H9 (cell line): ENCODE measurements at regions not wholly inside any gene's neighbourhood (a gene's known extent, or its start where the extent isn't known, plus 50 kb on each side); places are given as distances from the start of the nearest gene placed in this dataset.

Source experiments
- DNase-seq: peaks from one replicate; pipeline ENCODE4 v3.0.0-alpha.2; 2017
- H2AFZ ChIP-seq: one replicate; pipeline ENCODE4 v1.6.1; 2013; ENCODE audit warnings: mild to moderate bottlenecking, low read length, control low read depth, moderate library complexity
- H2AK5ac ChIP-seq: 2 replicates; pipeline ENCODE4 v1.6.1; 2013; ENCODE audit warnings: low read length, control low read depth, mixed read lengths; ENCODE audit not compliant: insufficient read length
- H2BK120ac ChIP-seq: one replicate; pipeline ENCODE4 v1.6.1; 2013; ENCODE audit warnings: low read depth, mild to moderate bottlenecking, low read length, control low read depth, inconsistent platforms; ENCODE audit not compliant: poor library complexity, severe bottlenecking
- H2BK12ac ChIP-seq: 2 replicates; pipeline ENCODE4 v1.6.1; 2013; ENCODE audit warnings: low read length, control low read depth, mixed read lengths, low read depth; ENCODE audit not compliant: insufficient read length
- H2BK15ac ChIP-seq: 2 replicates; pipeline ENCODE4 v1.6.1; 2013; ENCODE audit warnings: low read depth, low read length, control low read depth
- H2BK20ac ChIP-seq: one replicate; pipeline ENCODE4 v1.6.1; 2013; ENCODE audit warnings: low read depth, mild to moderate bottlenecking, low read length, control low read depth, inconsistent platforms; ENCODE audit not compliant: poor library complexity, severe bottlenecking
- H2BK5ac ChIP-seq: 2 replicates; pipeline ENCODE4 v1.6.1; 2013; ENCODE audit warnings: low read length, control low read depth, mixed read lengths; ENCODE audit not compliant: insufficient read length
- H3K14ac ChIP-seq: 2 replicates; pipeline ENCODE4 v1.6.1; 2013; ENCODE audit warnings: low read length, control low read depth; ENCODE audit not compliant: insufficient read depth
- H3K18ac ChIP-seq: 2 replicates; pipeline ENCODE4 v1.6.1; 2013; ENCODE audit warnings: low read depth, mild to moderate bottlenecking, mixed read lengths, low read length, control low read depth; ENCODE audit not compliant: insufficient read length
- H3K23ac ChIP-seq: 2 replicates; pipeline ENCODE4 v1.6.1; 2013; ENCODE audit warnings: low read length, control low read depth, mixed read lengths, low read depth; ENCODE audit not compliant: insufficient read length
- H3K23me2 ChIP-seq: 2 replicates; pipeline ENCODE4 v1.6.1; 2013; ENCODE audit warnings: low read depth, mild to moderate bottlenecking, mixed read lengths, low read length, control low read depth; ENCODE audit not compliant: insufficient read length, poor library complexity, severe bottlenecking
- H3K27ac ChIP-seq: 2 replicates; pipeline ENCODE4 v1.5.1; 2013; ENCODE audit warnings: low read length, control low read depth, mixed read lengths, low read depth; ENCODE audit not compliant: insufficient read length
- H3K27me3 ChIP-seq: 2 replicates; pipeline ENCODE4 v1.6.1; 2013; ENCODE audit warnings: low read length, control low read depth, inconsistent platforms; ENCODE audit not compliant: insufficient read depth
- H3K4ac ChIP-seq: 2 replicates; pipeline ENCODE4 v1.6.1; 2013; ENCODE audit warnings: low read depth, mild to moderate bottlenecking, control low read depth, inconsistent platforms, low read length, moderate library complexity
- H3K4me1 ChIP-seq: 2 replicates; pipeline ENCODE4 v1.6.1; 2013; ENCODE audit warnings: low read length, control low read depth, inconsistent platforms; ENCODE audit not compliant: insufficient read depth
- H3K4me2 ChIP-seq: 2 replicates; pipeline ENCODE4 v1.6.1; 2013; ENCODE audit warnings: low read length, control low read depth, mixed read lengths; ENCODE audit not compliant: insufficient read length, insufficient read depth
- H3K56ac ChIP-seq: 2 replicates; pipeline ENCODE4 v1.6.1; 2013; ENCODE audit warnings: low read depth, mild to moderate bottlenecking, mixed read lengths, low read length, control low read depth; ENCODE audit not compliant: insufficient read length
- H3K79me1 ChIP-seq: 2 replicates; pipeline ENCODE4 v1.6.1; 2013; ENCODE audit warnings: low read depth, mild to moderate bottlenecking, moderate library complexity, low read length, control low read depth, inconsistent platforms; ENCODE audit not compliant: insufficient read depth, poor library complexity, severe bottlenecking
- H3K79me2 ChIP-seq: 2 replicates; pipeline ENCODE4 v1.6.1; 2013; ENCODE audit warnings: low read length, control low read depth, inconsistent platforms; ENCODE audit not compliant: insufficient read depth
- H3K9ac ChIP-seq: 2 replicates; pipeline ENCODE4 v1.6.1; 2013; ENCODE audit warnings: low read length, control low read depth, mixed read lengths; ENCODE audit not compliant: insufficient read length; ENCODE audit errors: extremely low read depth
- H3K9me3 ChIP-seq: one replicate; pipeline ENCODE4 v1.6.1; 2013; ENCODE audit warnings: low read depth, low read length, inconsistent platforms; ENCODE audit not compliant: control insufficient read depth
- H3T11ph ChIP-seq: one replicate; pipeline ENCODE4 v1.6.1; 2013; ENCODE audit warnings: mild to moderate bottlenecking, low read length, control low read depth, inconsistent platforms
- H4K20me1 ChIP-seq: one replicate; pipeline ENCODE4 v1.6.1; 2013; ENCODE audit not compliant: control insufficient read depth, insufficient read length, insufficient read depth
- H4K5ac ChIP-seq: 2 replicates; pipeline ENCODE4 v1.6.1; 2013; ENCODE audit warnings: low read depth, mild to moderate bottlenecking, mixed read lengths, low read length, control low read depth; ENCODE audit not compliant: insufficient read length
- H4K8ac ChIP-seq: replicated peaks from 2 replicates; pipeline ENCODE4 v1.6.1; 2013; ENCODE audit warnings: low read length, control low read depth, mixed read lengths, low read depth; ENCODE audit not compliant: insufficient read length
- H4K91ac ChIP-seq: 2 replicates; pipeline ENCODE4 v1.6.1; 2013; ENCODE audit warnings: low read depth, mild to moderate bottlenecking, moderate library complexity, mixed read lengths, low read length, control low read depth; ENCODE audit not compliant: insufficient read length
- H3K27ac Mint-ChIP-seq, 3 experiments: 2 replicates in 2 of 3; 3 replicates in 1 of 3; pipeline ENCODE4 v1.8.0; 2020 to 2021; ENCODE audit warnings: mixed read lengths in 3 of 3, mild to moderate bottlenecking in 1 of 3, moderate library complexity in 1 of 3
- H3K27me3 Mint-ChIP-seq: 2 replicates; pipeline ENCODE4 v1.8.0; 2021; ENCODE audit warnings: low read depth, mild to moderate bottlenecking, moderate library complexity, mixed read lengths
- H3K36me3 Mint-ChIP-seq, 3 experiments: 2 replicates in 2 of 3; 3 replicates in 1 of 3; pipeline ENCODE4 v1.8.0; 2020 to 2021; ENCODE audit warnings: low read depth in 3 of 3, mixed read lengths in 3 of 3; ENCODE audit not compliant: insufficient read depth in 1 of 3
- H3K4me1 Mint-ChIP-seq, 2 experiments: 2 replicates each; pipeline ENCODE4 v1.8.0; 2020; ENCODE audit warnings: mixed read lengths in 2 of 2
- H3K4me3 Mint-ChIP-seq, 2 experiments: 2 replicates in 1 of 2; 3 replicates in 1 of 2; pipeline ENCODE4 v1.8.0; 2020 to 2021; ENCODE audit warnings: mild to moderate bottlenecking in 2 of 2, mixed read lengths in 2 of 2, moderate library complexity in 1 of 2
- H3K9me3 Mint-ChIP-seq, 2 experiments: 2 replicates in 1 of 2; 3 replicates in 1 of 2; pipeline ENCODE4 v1.8.0; 2020; ENCODE audit warnings: mild to moderate bottlenecking in 2 of 2, mixed read lengths in 2 of 2, moderate library complexity in 1 of 2
- CTCF ChIP-seq: fragments of 200-600 bp; sonication (generic); conservative IDR thresholded peaks from 3 replicates; pipeline ENCODE4 v1.8.0; 2021; ENCODE audit warnings: antibody characterized with exemption, mild to moderate bottlenecking
- WGBS: extraction: QIAGEN DNeasy Blood & Tissue Kit; methylation state at CpG from one replicate; pipeline ENCODE4 v1.1.7; 2013; ENCODE audit warnings: missing lambda C conversion rate, low lambda C conversion rate, mixed read lengths; ENCODE audit not compliant: insufficient read length; ENCODE audit errors: extremely low coverage; 5-methylcytosine and 5-hydroxymethylcytosine counted together

GRCh38 chrX:5474282-5474681 is 754.4 kb downstream of the NLGN4X start:
- Histone ChIP-seq H3T11ph (no peak overlapping the region), H2BK12ac (no peak overlapping the region), H3K18ac (no peak overlapping the region), H3K27me3 (no peaks in the 10 kb centered on the region), H2AK5ac (no peak overlapping the region), H3K56ac (no peak overlapping the region), H3K9me3 (no peaks in the 10 kb centered on the region), H2BK20ac (no peak overlapping the region), H3K14ac (no peak overlapping the region), H3K23me2 (no peaks in the 10 kb centered on the region), H3K9ac (no peak overlapping the region), H3K4ac (no peak overlapping the region), H4K8ac (no peak overlapping the region), H3K27ac (no peak overlapping the region), H3K23ac (no peak overlapping the region), H4K5ac (no peak overlapping the region), H2AFZ (no peak overlapping the region), H3K79me1 (no peaks in the 10 kb centered on the region), H4K91ac (no peak overlapping the region), H3K4me1 (no peaks in the 10 kb centered on the region), H3K79me2 (no peaks in the 10 kb centered on the region), H2BK5ac (no peak overlapping the region), H2BK15ac (no peak overlapping the region), H2BK120ac (no peak overlapping the region), H4K20me1 (no peaks in the 10 kb centered on the region), H3K4me2 (no peak overlapping the region)
- TF ChIP-seq CTCF, result no peak
- no peak for DNase-seq
- Mint-ChIP-seq H3K27ac (no peak overlapping the region), H3K36me3 (peaks cover 7 to 22% (median 16%) of the 10 kb centered on the region in 3 experiments; a peak in 5 of 7 replicates), H3K4me3 (no peak overlapping the region), H3K4me1 (no peaks in the 10 kb centered on the region), H3K27me3 (no peaks in the 10 kb centered on the region; the same call in 1 of the 2 replicates), H3K9me3 (peaks cover 15 to 23% of the 10 kb centered on the region in 2 experiments; a peak in 4 of 5 replicates)
- no CpG with 5 or more reads among the region's 4 CpGs for WGBS
